Stimulated activated CD4-positive, alpha-beta T cell treated with anti-CD3 and anti-CD28 coated beads, Interleukin-2, amount 100 ng/mL, for 48 hours (primary cell): ENCODE measurements at regions not wholly inside any gene's neighbourhood (a gene's known extent, or its start where the extent isn't known, plus 50 kb on each side); places are given as distances from the start of the nearest gene placed in this dataset.

Experiments used
- DNase-seq, 2 donors: peaks; one replicate each; pipeline ENCODE4 v3.0.0-alpha.2; 2020

GRCh38 chr22:22144858-22145257 lies 99.7 kb upstream of the VPREB1 start:
- DNase-seq, result no peak

- DNase-seq, result no peak
These were observed 101.1 kb upstream of the VPREB1 start for GRCh38 chr22:22143448-22143847.

GRCh38 chr22:22142661-22143060 lies 101.9 kb upstream of the VPREB1 start:
- DNase-seq, result no peak

GRCh38 chr22:22141771-22142591 lies 102.6 kb upstream of the VPREB1 start:
- no peak for DNase-seq

GRCh38 chr22:22141031-22141430 lies 103.6 kb upstream of the VPREB1 start:
- no peak for DNase-seq

- DNase-seq, result no peak
These were observed 105.2 kb upstream of the VPREB1 start for GRCh38 chr22:22139364-22139763.

- DNase-seq, result no peak
These were observed 105.7 kb upstream of the VPREB1 start for GRCh38 chr22:22138915-22139314.

GRCh38 chr22:22137891-22138290 lies 106.7 kb upstream of the VPREB1 start:
- DNase-seq, result no peak

GRCh38 chr22:22133910-22134309 lies 110.7 kb upstream of the VPREB1 start:
- no peak for DNase-seq

- no peak for DNase-seq
These were observed 113.5 kb upstream of the VPREB1 start for GRCh38 chr22:22130953-22131608.

- DNase-seq, result no peak
These were observed 115.2 kb upstream of the VPREB1 start for GRCh38 chr22:22129387-22129786.

- DNase-seq, result no peak
These were observed 116.1 kb upstream of the VPREB1 start for GRCh38 chr22:22128440-22128839.

- DNase-seq, result no peak
These were observed 117.5 kb upstream of the VPREB1 start for GRCh38 chr22:22127100-22127499.

GRCh38 chr22:22125579-22126468 lies 118.8 kb upstream of the VPREB1 start:
- no peak for DNase-seq

- DNase-seq, result no peak
These were observed 119.5 kb upstream of the VPREB1 start for GRCh38 chr22:22125028-22125578.

- DNase-seq, result no peak
These were observed 120.2 kb upstream of the VPREB1 start for GRCh38 chr22:22124374-22124773.

GRCh38 chr22:22123960-22124278 lies 120.7 kb upstream of the VPREB1 start:
- DNase-seq, result no peak

- DNase-seq, result no peak
These were observed 121.2 kb upstream of the VPREB1 start for GRCh38 chr22:22123118-22123959.

GRCh38 chr22:22122348-22123117 lies 122.1 kb upstream of the VPREB1 start:
- DNase-seq, result no peak

- DNase-seq, result no peak
These were observed 123.1 kb upstream of the VPREB1 start for GRCh38 chr22:22121445-22121844.

- no peak for DNase-seq
These were observed 124.4 kb upstream of the VPREB1 start for GRCh38 chr22:22120160-22120559.

- no peak for DNase-seq
These were observed 125.6 kb upstream of the VPREB1 start for GRCh38 chr22:22118987-22119386.
